Chondrocyte (in vitro differentiated cells): ENCODE measurements at regions not wholly inside any gene's neighbourhood (a gene's known extent, or its start where the extent isn't known, plus 50 kb on each side); places are given as distances from the start of the nearest gene placed in this dataset.

Experiments
- DNase-seq: peaks from one replicate; pipeline ENCODE4 v3.0.0; 2021; ENCODE audit warnings: mixed read lengths, low spot score
- H3K27ac Mint-ChIP-seq: one replicate; pipeline ENCODE4 v1.8.0; 2021; ENCODE audit warnings: mild to moderate bottlenecking, moderate library complexity, mixed read lengths; ENCODE audit not compliant: unreplicated experiment
- H3K27me3 Mint-ChIP-seq: 2 replicates; pipeline ENCODE4 v1.8.0; 2021; ENCODE audit warnings: low read depth, mixed read lengths
- H3K36me3 Mint-ChIP-seq: 2 replicates; pipeline ENCODE4 v1.8.0; 2021; ENCODE audit warnings: low read depth, mixed read lengths
- H3K4me1 Mint-ChIP-seq: 2 replicates; pipeline ENCODE4 v1.8.0; 2021; ENCODE audit warnings: low read depth, mild to moderate bottlenecking, mixed read lengths
- H3K4me3 Mint-ChIP-seq: one replicate; pipeline ENCODE4 v1.8.0; 2021; ENCODE audit warnings: mild to moderate bottlenecking, moderate library complexity, mixed read lengths; ENCODE audit not compliant: unreplicated experiment
- H3K9me3 Mint-ChIP-seq: 2 replicates; pipeline ENCODE4 v1.8.0; 2021; ENCODE audit warnings: low read depth, mixed read lengths
- CTCF ChIP-seq: fragments of 200-600 bp; sonication (generic); IDR thresholded peaks from 2 replicates; pipeline ENCODE4 v1.5.0; 2021; ENCODE audit warnings: antibody characterized with exemption, mild to moderate bottlenecking, moderate library complexity

GRCh38 chr12:131533139-131533538 is 177.8 kb upstream of the SFSWAP start:
- Mint-ChIP-seq H3K36me3 (no peaks in the 10 kb centered on the region), H3K4me3 (no peak overlapping the region), H3K27me3 (peaks cover 18% of the 10 kb centered on the region), H3K9me3 (no peaks in the 10 kb centered on the region), H3K4me1 (no peaks in the 10 kb centered on the region), H3K27ac (no peak overlapping the region)
- no peak for DNase-seq
- no peak for TF ChIP-seq CTCF

- Mint-ChIP-seq H3K9me3 (no peaks in the 10 kb centered on the region), H3K4me1 (no peaks in the 10 kb centered on the region), H3K36me3 (no peaks in the 10 kb centered on the region), H3K27me3 (peaks cover 18% of the 10 kb centered on the region), H3K4me3 (no peak overlapping the region), H3K27ac (no peak overlapping the region)
- no peak for TF ChIP-seq CTCF
- DNase-seq, result no peak
Measured at GRCh38 chr12:131535779-131536178, 175.1 kb upstream of the SFSWAP start.

GRCh38 chr12:131536337-131536736 is 174.6 kb upstream of the SFSWAP start:
- no peak overlapping the region for H3K4me3 Mint-ChIP-seq
- no peak for DNase-seq
- no peaks in the 10 kb centered on the region for H3K9me3 Mint-ChIP-seq
- no peaks in the 10 kb centered on the region for H3K4me1 Mint-ChIP-seq
- H3K36me3 Mint-ChIP-seq, result no peaks in the 10 kb centered on the region
- H3K27ac Mint-ChIP-seq, result no peak overlapping the region
- no peak for TF ChIP-seq CTCF
- H3K27me3 Mint-ChIP-seq, result peaks cover 18% of the 10 kb centered on the region

GRCh38 chr12:131536766-131537165 is 174.1 kb upstream of the SFSWAP start:
- Mint-ChIP-seq H3K4me1 (no peaks in the 10 kb centered on the region), H3K27ac (no peak overlapping the region), H3K36me3 (no peaks in the 10 kb centered on the region), H3K27me3 (peaks cover 16% of the 10 kb centered on the region), H3K9me3 (no peaks in the 10 kb centered on the region), H3K4me3 (no peak overlapping the region)
- DNase-seq, result no peak
- TF ChIP-seq CTCF, result no peak

GRCh38 chr12:131537267-131537958 is 173.5 kb upstream of the SFSWAP start:
- Mint-ChIP-seq H3K4me3 (no peak overlapping the region), H3K27ac (no peak overlapping the region), H3K4me1 (no peaks in the 10 kb centered on the region), H3K27me3 (peaks cover 10% of the 10 kb centered on the region), H3K36me3 (no peaks in the 10 kb centered on the region), H3K9me3 (no peaks in the 10 kb centered on the region)
- no peak for TF ChIP-seq CTCF
- no peak for DNase-seq
